SK-N-SH (cell line): ENCODE measurements at regions not wholly inside any gene's neighbourhood (a gene's known extent, or its start where the extent isn't known, plus 50 kb on each side); places are given as distances from the start of the nearest gene placed in this dataset.

ENCODE experiments used
- CTCF ChIA-PET: fragments of 300-600, 350-600 bp; formaldehyde crosslinking; extraction: SDS; loops from one replicate; lab custom pipeline; 2021; lab: Yijun Ruan, JAX
- POLR2A ChIA-PET: fragments of 350-600 bp; sonication (Branson Sonifier 250); formaldehyde crosslinking; extraction: SDS; loops from one replicate; lab custom pipeline; 2020; ENCODE audit warnings: antibody characterized with exemption, inconsistent platforms; lab: Yijun Ruan, JAX
- DNase-seq: peaks from one replicate; pipeline ENCODE4 v3.0.0; 2012
- H2AFZ ChIP-seq: fragments of 200-600 bp; sonication (generic); 2 replicates; pipeline ENCODE4 v1.8.1; 2016; ENCODE audit warnings: antibody characterized with exemption, mild to moderate bottlenecking, low read depth
- H3F3A ChIP-seq: fragments of 200-600 bp; sonication (generic); replicated peaks from 2 replicates; pipeline ENCODE3; 2016; ENCODE audit warnings: antibody characterized with exemption, mild to moderate bottlenecking; ENCODE audit not compliant: insufficient read depth
- H3K27ac ChIP-seq, 2 experiments: fragments of 200-500 bp in 1 of 2; fragments of 200-600 bp in 1 of 2; sonication (Bioruptor generic) in 1 of 2; sonication (generic), shearing (Covaris generic) in 1 of 2; 2 replicates each; pipeline versions ENCODE4 v1.5.1 to v1.6.1; 2014 to 2016; ENCODE audit warnings: low read depth in 2 of 2, inconsistent platforms in 1 of 2, low read length in 1 of 2, mild to moderate bottlenecking in 1 of 2, mixed read lengths in 1 of 2
- H3K27me3 ChIP-seq: fragments of 200-600 bp; sonication (generic), shearing (Covaris generic); 2 replicates; pipeline ENCODE4 v1.6.1; 2016; ENCODE audit warnings: mixed run types; ENCODE audit not compliant: insufficient read depth
- H3K36me3 ChIP-seq, 2 experiments: fragments of 200-500 bp in 1 of 2; fragments of 200-600 bp in 1 of 2; sonication (Bioruptor generic) in 1 of 2; sonication (generic) in 1 of 2; replicated peaks in 1 of 2; 2 replicates each; pipeline versions ENCODE3 to v1.5.1; 2014 to 2016; ENCODE audit warnings: low read length in 1 of 2, mild to moderate bottlenecking in 1 of 2; ENCODE audit not compliant: insufficient read depth in 2 of 2, control insufficient read depth in 1 of 2
- H3K4me1 ChIP-seq, 2 experiments: fragments of 200-500 bp in 1 of 2; fragments of 200-600 bp in 1 of 2; sonication (Bioruptor generic) in 1 of 2; sonication (generic), shearing (Covaris generic) in 1 of 2; 2 replicates each; pipeline versions ENCODE4 v1.5.1 to v1.6.1; 2014 to 2016; ENCODE audit warnings: low read depth in 1 of 2, low read length in 1 of 2, mixed run types in 1 of 2; ENCODE audit not compliant: insufficient read depth in 2 of 2, control insufficient read depth in 1 of 2
- H3K4me2 ChIP-seq: fragments of 200-600 bp; sonication (generic), shearing (Covaris generic); 2 replicates; pipeline ENCODE4 v1.6.1; 2017; ENCODE audit warnings: mixed run types
- H3K4me3 ChIP-seq, 2 experiments: fragments of 200-500 bp in 1 of 2; fragments of 200-600 bp in 1 of 2; sonication (Bioruptor generic) in 1 of 2; sonication (generic), shearing (Covaris generic) in 1 of 2; 2 replicates each; pipeline versions ENCODE4 v1.5.1 to v1.8.1; 2014 to 2016; ENCODE audit warnings: low read depth in 2 of 2, inconsistent platforms in 1 of 2, low read length in 1 of 2, mild to moderate bottlenecking in 1 of 2, mixed read lengths in 1 of 2, moderate library complexity in 1 of 2
- H3K79me2 ChIP-seq: fragments of 200-600 bp; sonication (generic); 2 replicates; pipeline ENCODE4 v1.8.1; 2017; ENCODE audit warnings: mild to moderate bottlenecking; ENCODE audit not compliant: insufficient read depth
- H3K9ac ChIP-seq: fragments of 200-600 bp; sonication (generic); 2 replicates; pipeline ENCODE4 v1.6.1; 2017; ENCODE audit warnings: mixed run types
- H3K9me2 ChIP-seq: fragments of 200-600 bp; sonication (generic); 2 replicates; pipeline ENCODE4 v1.6.1; 2017; ENCODE audit warnings: mixed run types
- H3K9me3 ChIP-seq: fragments of 200-600 bp; sonication (generic); 2 replicates; pipeline ENCODE4 v1.6.1; 2017; ENCODE audit warnings: mixed run types, mild to moderate bottlenecking, moderate library complexity
- H4K20me1 ChIP-seq: fragments of 200-600 bp; sonication (generic); 2 replicates; pipeline ENCODE4 v1.6.1; 2017; ENCODE audit warnings: mild to moderate bottlenecking, mixed run types; ENCODE audit not compliant: insufficient read depth
- CTCF ChIP-seq: fragments of 200-600 bp; sonication (generic); IDR thresholded peaks from 2 replicates; pipeline ENCODE4 v1.6.1; 2017; ENCODE audit warnings: antibody characterized with exemption, mild to moderate bottlenecking, moderate library complexity
- ELF1 ChIP-seq: IDR thresholded peaks from 2 replicates; pipeline ENCODE4 v1.4.0; 2012
- EZH2phosphoT487 ChIP-seq: fragments of 200-600 bp; sonication (generic); IDR thresholded peaks from 2 replicates; pipeline ENCODE4 v1.6.1; 2017; ENCODE audit warnings: low read depth, mixed run types, mild to moderate bottlenecking, antibody characterized with exemption, moderate library complexity, borderline replicate concordance
- FOXJ3 ChIP-seq: sonication (generic); formaldehyde crosslinking; IDR thresholded peaks from 2 replicates; pipeline ENCODE4 v1.5.1; 2020; ENCODE audit warnings: mild to moderate bottlenecking, missing genetic modification reagents
- NFIC ChIP-seq: IDR thresholded peaks from 2 replicates; pipeline ENCODE4 v1.4.0; 2012; ENCODE audit warnings: borderline replicate concordance
- PBX3 ChIP-seq: IDR thresholded peaks from 2 replicates; pipeline ENCODE4; 2012
- POLR2AphosphoS5 ChIP-seq: IDR thresholded peaks from 2 replicates; pipeline ENCODE4 v1.6.1; 2012; ENCODE audit warnings: low read depth, low read length
- RAD21 ChIP-seq: IDR thresholded peaks from 2 replicates; pipeline ENCODE4 v1.6.1; 2012; ENCODE audit warnings: mild to moderate bottlenecking, low read length
- RXRA ChIP-seq: IDR thresholded peaks from 2 replicates; pipeline ENCODE4 v1.4.0; 2012; ENCODE audit warnings: low read depth, mild to moderate bottlenecking, borderline replicate concordance
- SIN3A ChIP-seq: IDR thresholded peaks from 2 replicates; pipeline ENCODE4 v1.6.1; 2012; ENCODE audit warnings: low read depth, mild to moderate bottlenecking, low read length, moderate library complexity, borderline replicate concordance
- TAF1 ChIP-seq: IDR thresholded peaks from 2 replicates; pipeline ENCODE4 v1.6.1; 2012; ENCODE audit warnings: low read depth, mild to moderate bottlenecking, low read length, moderate library complexity, borderline replicate concordance
- TEAD4 ChIP-seq: IDR thresholded peaks from 2 replicates; pipeline ENCODE4 v1.4.0; 2012; ENCODE audit warnings: mild to moderate bottlenecking, borderline replicate concordance; ENCODE audit not compliant: insufficient read depth
- YY1 ChIP-seq: IDR thresholded peaks from 2 replicates; pipeline ENCODE4 v1.4.0; 2012; ENCODE audit warnings: low read depth, mild to moderate bottlenecking
- WGBS: methylation state at CpG from one replicate; pipeline ENCODE4 v1.1.6; 2017; ENCODE audit warnings: low lambda C conversion rate; 5-methylcytosine and 5-hydroxymethylcytosine counted together
- TF ChIP-seq, protein P1 (sequence below): IDR thresholded peaks from 2 replicates; pipeline ENCODE4 v1.4.0; 2012; ENCODE audit warnings: low read depth
- TF ChIP-seq, protein P2 (sequence below): fragments of 150-350 bp; IDR thresholded peaks from 2 replicates; pipeline ENCODE4 v1.6.1; 2016; ENCODE audit warnings: mild to moderate bottlenecking, low read depth, low read length
- TF ChIP-seq, protein P3 (sequence below): IDR thresholded peaks from 2 replicates; pipeline ENCODE4 v1.6.1; 2012; ENCODE audit warnings: mild to moderate bottlenecking, low read depth, low read length, moderate library complexity
- TF ChIP-seq, protein P4 (sequence below): IDR thresholded peaks from 2 replicates; pipeline ENCODE4 v1.4.0; 2012; ENCODE audit warnings: low read depth, borderline replicate concordance

DNA sequence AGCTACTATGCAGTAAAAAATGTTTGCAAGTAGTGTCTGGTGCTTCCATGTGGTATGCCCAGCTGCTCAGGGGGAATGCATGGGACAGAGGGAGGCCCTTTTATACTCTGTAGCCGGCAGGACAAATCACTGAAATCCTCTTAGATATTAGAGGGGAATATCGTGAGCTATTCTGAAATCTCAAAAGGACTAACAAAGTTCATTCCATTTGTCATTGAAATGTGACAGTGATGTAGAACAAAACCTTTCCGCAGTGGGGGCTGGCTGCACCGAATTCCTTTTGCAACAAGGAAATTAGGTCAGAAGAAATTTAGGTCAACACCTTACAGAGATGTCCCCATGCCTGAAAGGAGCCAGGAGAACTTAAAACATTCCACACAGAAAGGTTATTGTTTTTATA is 72.4 kb upstream of the MEF2C start:
- H3F3A ChIP-seq = no peaks in the 10 kb centered on the region
- H3K9ac ChIP-seq = no peak overlapping the region
- TF ChIP-seq YY1 = no peak
- TF ChIP-seq NFIC = no peak
- TF ChIP-seq, protein P1, sequence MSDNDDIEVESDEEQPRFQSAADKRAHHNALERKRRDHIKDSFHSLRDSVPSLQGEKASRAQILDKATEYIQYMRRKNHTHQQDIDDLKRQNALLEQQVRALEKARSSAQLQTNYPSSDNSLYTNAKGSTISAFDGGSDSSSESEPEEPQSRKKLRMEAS = no peak
- TF ChIP-seq SIN3A = no peak
- no peak for TF ChIP-seq FOXJ3 (CRISPR knock-in tag)
- no peak for TF ChIP-seq CTCF
- TF ChIP-seq TAF1 = no peak
- TF ChIP-seq, protein P2, sequence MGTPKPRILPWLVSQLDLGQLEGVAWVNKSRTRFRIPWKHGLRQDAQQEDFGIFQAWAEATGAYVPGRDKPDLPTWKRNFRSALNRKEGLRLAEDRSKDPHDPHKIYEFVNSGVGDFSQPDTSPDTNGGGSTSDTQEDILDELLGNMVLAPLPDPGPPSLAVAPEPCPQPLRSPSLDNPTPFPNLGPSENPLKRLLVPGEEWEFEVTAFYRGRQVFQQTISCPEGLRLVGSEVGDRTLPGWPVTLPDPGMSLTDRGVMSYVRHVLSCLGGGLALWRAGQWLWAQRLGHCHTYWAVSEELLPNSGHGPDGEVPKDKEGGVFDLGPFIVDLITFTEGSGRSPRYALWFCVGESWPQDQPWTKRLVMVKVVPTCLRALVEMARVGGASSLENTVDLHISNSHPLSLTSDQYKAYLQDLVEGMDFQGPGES = no peak
- no peak for TF ChIP-seq POLR2AphosphoS5
- TF ChIP-seq, protein P3, sequence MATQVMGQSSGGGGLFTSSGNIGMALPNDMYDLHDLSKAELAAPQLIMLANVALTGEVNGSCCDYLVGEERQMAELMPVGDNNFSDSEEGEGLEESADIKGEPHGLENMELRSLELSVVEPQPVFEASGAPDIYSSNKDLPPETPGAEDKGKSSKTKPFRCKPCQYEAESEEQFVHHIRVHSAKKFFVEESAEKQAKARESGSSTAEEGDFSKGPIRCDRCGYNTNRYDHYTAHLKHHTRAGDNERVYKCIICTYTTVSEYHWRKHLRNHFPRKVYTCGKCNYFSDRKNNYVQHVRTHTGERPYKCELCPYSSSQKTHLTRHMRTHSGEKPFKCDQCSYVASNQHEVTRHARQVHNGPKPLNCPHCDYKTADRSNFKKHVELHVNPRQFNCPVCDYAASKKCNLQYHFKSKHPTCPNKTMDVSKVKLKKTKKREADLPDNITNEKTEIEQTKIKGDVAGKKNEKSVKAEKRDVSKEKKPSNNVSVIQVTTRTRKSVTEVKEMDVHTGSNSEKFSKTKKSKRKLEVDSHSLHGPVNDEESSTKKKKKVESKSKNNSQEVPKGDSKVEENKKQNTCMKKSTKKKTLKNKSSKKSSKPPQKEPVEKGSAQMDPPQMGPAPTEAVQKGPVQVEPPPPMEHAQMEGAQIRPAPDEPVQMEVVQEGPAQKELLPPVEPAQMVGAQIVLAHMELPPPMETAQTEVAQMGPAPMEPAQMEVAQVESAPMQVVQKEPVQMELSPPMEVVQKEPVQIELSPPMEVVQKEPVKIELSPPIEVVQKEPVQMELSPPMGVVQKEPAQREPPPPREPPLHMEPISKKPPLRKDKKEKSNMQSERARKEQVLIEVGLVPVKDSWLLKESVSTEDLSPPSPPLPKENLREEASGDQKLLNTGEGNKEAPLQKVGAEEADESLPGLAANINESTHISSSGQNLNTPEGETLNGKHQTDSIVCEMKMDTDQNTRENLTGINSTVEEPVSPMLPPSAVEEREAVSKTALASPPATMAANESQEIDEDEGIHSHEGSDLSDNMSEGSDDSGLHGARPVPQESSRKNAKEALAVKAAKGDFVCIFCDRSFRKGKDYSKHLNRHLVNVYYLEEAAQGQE = no peak
- TF ChIP-seq ELF1 = no peak
- no peak for TF ChIP-seq RAD21
- TF ChIP-seq, protein P4, sequence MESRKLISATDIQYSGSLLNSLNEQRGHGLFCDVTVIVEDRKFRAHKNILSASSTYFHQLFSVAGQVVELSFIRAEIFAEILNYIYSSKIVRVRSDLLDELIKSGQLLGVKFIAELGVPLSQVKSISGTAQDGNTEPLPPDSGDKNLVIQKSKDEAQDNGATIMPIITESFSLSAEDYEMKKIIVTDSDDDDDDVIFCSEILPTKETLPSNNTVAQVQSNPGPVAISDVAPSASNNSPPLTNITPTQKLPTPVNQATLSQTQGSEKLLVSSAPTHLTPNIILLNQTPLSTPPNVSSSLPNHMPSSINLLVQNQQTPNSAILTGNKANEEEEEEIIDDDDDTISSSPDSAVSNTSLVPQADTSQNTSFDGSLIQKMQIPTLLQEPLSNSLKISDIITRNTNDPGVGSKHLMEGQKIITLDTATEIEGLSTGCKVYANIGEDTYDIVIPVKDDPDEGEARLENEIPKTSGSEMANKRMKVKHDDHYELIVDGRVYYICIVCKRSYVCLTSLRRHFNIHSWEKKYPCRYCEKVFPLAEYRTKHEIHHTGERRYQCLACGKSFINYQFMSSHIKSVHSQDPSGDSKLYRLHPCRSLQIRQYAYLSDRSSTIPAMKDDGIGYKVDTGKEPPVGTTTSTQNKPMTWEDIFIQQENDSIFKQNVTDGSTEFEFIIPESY = no peak
- no peak for TF ChIP-seq PBX3
- TF ChIP-seq EZH2phosphoT487 = no peak
- no peak for TF ChIP-seq TEAD4
- no peak for TF ChIP-seq RXRA
- ChIA-PET CTCF (no interaction called here), POLR2A (no interaction called here)
- no peak overlapping the region for H3K4me2 ChIP-seq
- H3K27ac ChIP-seq = no peak overlapping the region
- H3K36me3 ChIP-seq = no peaks in the 10 kb centered on the region
- no peaks in the 10 kb centered on the region for H3K9me2 ChIP-seq
- H2AFZ ChIP-seq = no peak overlapping the region
- H4K20me1 ChIP-seq = no peaks in the 10 kb centered on the region
- no peaks in the 10 kb centered on the region; a peak in 1 of 4 replicates for H3K4me1 ChIP-seq
- no peaks in the 10 kb centered on the region for H3K9me3 ChIP-seq
- WGBS = 52% methylated on average over 4 of the region's 4 CpGs
- no peak overlapping the region for H3K4me3 ChIP-seq
- no peaks in the 10 kb centered on the region for H3K27me3 ChIP-seq
- H3K79me2 ChIP-seq = no peaks in the 10 kb centered on the region
- DNase-seq = no peak
